Kidney capillary endothelial cell (primary cell): ENCODE measurements at regions not wholly inside any gene's neighbourhood (a gene's known extent, or its start where the extent isn't known, plus 50 kb on each side); places are given as distances from the start of the nearest gene placed in this dataset.

Experiments
- DNase-seq: peaks from one replicate; pipeline ENCODE4 v3.0.0-alpha.2; 2018; ENCODE audit warnings: low spot score

GRCh38 chr4:1463088-1463926 lies 57.1 kb upstream of the NKX1-1 start:
- DNase-seq = peak; percentile 4

DNA sequence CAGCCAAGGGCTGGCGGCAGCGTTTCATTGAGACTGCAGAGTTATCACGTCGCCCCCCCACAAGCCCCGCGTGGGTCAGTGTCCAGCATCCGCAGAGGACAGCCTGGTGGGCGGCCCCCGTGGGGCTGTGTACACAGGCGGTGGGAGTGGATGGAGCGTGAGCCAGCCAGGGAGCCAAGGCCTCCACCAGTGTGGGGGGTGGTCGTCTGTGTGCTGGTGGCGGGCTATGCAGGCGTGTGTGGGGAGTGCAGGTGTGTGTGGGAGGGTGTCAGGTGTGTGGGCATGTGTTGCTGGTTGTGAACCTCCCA lies 56.5 kb upstream of the NKX1-1 start:
- DNase-seq = no peak

- DNase-seq = no peak
Measured at GRCh38 chr4:1462009-1462767, 55.9 kb upstream of the NKX1-1 start.

DNA sequence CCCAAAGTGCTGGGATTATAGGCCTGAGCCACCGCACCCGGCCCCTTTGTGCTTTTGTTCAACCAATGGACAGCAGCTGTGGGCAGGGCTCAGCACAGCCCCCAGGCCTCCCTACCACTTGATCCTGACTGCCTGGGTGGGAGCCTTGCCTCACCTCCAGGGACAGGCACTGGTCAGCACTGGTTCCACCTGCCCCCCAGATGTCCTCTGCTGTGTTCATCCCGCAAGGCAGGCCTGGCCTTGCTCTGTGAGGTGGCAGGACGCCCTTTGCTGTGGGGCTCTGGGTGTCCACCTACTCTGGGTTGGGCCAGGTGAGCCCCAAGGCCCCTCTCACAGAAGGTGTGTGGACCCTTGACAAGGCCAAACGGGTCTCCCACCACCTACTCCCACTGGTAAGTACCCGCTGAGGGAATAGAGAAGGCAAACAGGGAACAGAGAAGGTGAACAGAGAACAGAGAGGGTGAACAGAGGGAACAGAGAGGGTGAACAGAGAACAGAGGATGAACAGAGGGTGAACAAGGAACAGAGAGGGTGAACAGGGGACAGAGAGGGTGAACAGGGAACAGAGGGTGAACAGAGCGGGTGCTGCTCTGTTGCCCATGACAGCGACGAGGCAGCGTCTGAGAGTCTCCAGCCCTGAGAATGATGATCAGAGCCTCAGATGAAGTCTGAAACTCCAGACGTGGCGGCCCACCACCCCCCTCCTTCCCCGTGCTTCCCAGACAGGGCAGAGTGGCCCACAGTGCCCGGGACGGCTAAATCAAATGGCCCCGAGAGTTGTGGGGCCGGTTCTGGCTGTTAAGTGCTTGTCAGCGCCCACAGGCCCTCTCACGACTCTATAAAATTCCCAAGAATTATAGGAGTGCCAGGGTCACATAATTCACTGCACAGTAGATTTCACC lies 55.0 kb upstream of the NKX1-1 start:
- DNase-seq = no peak

DNA sequence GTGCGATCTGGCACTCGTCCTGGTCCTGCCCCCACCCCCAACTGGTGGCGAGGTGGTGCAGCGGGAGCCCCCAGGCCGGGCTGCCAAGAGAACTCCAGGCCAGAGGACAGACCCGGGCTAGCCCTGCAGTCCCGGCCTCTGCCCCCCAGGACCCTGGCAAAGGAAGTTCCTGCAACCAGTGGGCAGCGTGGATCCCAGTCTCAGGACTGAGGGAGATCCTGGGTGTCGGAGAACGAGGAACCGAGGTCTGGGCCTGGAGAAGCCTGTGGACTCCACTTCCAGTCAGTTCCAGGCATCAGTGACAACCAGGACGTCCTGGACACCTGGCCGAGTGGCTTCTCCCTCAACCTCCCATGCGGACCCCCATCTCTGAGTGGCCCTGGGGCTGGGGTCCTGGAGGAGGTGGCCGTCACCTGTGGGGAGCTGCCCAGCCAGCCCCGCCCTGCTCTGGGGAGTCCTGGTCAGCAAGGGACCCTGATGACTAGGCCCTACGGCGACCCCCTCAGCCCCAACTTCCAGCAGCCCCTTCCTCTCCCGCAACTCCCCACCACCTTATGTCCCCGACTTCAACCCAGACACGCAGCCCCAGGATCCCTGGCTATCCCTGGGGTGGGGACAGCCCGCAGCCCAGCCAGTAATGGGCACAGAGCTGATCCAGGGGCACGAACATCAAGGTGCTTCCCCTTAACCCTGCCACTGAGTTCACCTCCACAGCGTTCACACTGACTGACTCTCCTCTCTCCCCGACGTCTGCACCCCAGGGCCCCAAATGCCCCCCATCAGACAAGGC lies 53.7 kb upstream of the NKX1-1 start:
- DNase-seq = no peak

DNA sequence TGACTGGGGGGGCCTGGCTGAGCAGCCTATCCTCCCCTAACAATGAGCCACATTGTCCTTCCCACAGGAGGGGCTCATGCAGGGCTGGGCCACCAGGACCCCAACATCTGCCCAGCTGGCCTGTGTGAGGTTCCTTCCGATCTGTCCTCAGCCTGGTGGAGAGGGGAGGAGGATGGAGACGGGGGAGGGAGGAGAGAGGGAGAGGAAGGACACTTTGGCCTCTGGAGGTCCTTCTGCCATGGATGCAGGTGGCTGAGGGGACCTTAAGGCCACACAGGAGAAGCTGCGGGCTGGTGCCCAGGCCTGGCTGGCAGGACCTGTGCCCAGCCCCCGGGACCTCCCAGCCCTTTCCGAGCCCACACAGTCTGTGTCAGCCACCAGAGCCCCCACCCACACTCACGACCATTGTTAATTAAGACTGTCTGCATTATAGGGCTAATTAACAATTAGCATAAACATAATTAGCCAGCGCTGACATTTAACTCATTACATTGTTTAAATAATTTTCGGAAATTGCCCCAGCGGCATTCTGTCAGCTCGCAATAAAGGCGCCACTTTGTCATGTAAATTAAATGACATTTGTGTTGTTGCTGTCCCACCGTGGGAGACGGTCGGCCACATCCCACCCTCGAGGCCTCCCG lies 53.0 kb upstream of the NKX1-1 start:
- DNase-seq = no peak

- no peak for DNase-seq
Measured at GRCh38 chr4:1458581-1458980, 52.3 kb upstream of the NKX1-1 start.
